B cell (primary cell): ENCODE measurements at regions not wholly inside any gene's neighbourhood (a gene's known extent, or its start where the extent isn't known, plus 50 kb on each side); places are given as distances from the start of the nearest gene placed in this dataset.

Experiments
- ATAC-seq: fragments of 200-7000 bp; cut with Tn5 transposase; one replicate; pipeline ENCODE4 v1.10.0; 2021; ENCODE audit warnings: low read depth, mild to moderate bottlenecking, moderate number of reproducible peaks, moderate library complexity
- CTCF ChIA-PET: fragments of 350-600 bp; sonication (Branson Sonifier 250); formaldehyde crosslinking; loops from one replicate; lab custom pipeline; 2021; ENCODE audit warnings: antibody characterized with exemption, inconsistent platforms; lab: Charles Lee
- POLR2A ChIA-PET: fragments of 350-600 bp; sonication (Branson Sonifier 250); formaldehyde crosslinking; loops from one replicate; lab custom pipeline; 2021; ENCODE audit warnings: antibody characterized with exemption; lab: Charles Lee
- DNase-seq: peaks from one replicate; pipeline ENCODE4 v3.0.0; 2013
- H2AFZ ChIP-seq: 2 replicates; pipeline ENCODE4 v1.6.1; 2012; ENCODE audit warnings: mild to moderate bottlenecking, low read depth, low read length; ENCODE audit not compliant: insufficient read depth, poor library complexity, severe bottlenecking
- H3K27ac ChIP-seq, 2 donors: 1 replicate in 1 of 2; 2 replicates in 1 of 2; pipeline ENCODE4 v1.5.1; 2012 to 2013; ENCODE audit warnings: low read length in 2 of 2, mild to moderate bottlenecking in 2 of 2, moderate library complexity in 1 of 2
- H3K27me3 ChIP-seq, 4 experiments: fragments of 200-600 bp in 1 of 4; sonication (generic) in 1 of 4; replicated peaks in 1 of 4; 1 replicate in 2 of 4; 2 replicates in 2 of 4; pipeline versions ENCODE4 v1.6.1 to v1.7.0; 2013 to 2016; ENCODE audit warnings: low read length in 3 of 4, mild to moderate bottlenecking in 2 of 4, mixed read lengths in 1 of 4, moderate library complexity in 1 of 4; ENCODE audit not compliant: insufficient read depth in 4 of 4, control insufficient read depth in 3 of 4; ENCODE audit errors: control extremely low read depth in 1 of 4
- H3K36me3 ChIP-seq, 2 experiments: replicated peaks in 1 of 2; 1 replicate in 1 of 2; 2 replicates in 1 of 2; pipeline versions ENCODE4 v1.6.1 to v1.7.1; 2013; ENCODE audit warnings: low read length in 1 of 2; ENCODE audit not compliant: insufficient read depth in 2 of 2, control insufficient read depth in 1 of 2; ENCODE audit errors: control extremely low read depth in 1 of 2, extremely low read depth in 1 of 2
- H3K4me1 ChIP-seq, 2 donors: fragments of 200-600 bp in 1 of 2; sonication (generic) in 1 of 2; 1 replicate in 1 of 2; 2 replicates in 1 of 2; pipeline versions ENCODE4 v1.5.1 to v1.6.1; 2013 to 2017; ENCODE audit warnings: low read length in 2 of 2; ENCODE audit not compliant: control insufficient read depth in 2 of 2, insufficient read depth in 2 of 2
- H3K4me2 ChIP-seq: replicated peaks from 2 replicates; pipeline ENCODE3; 2012; ENCODE audit warnings: mild to moderate bottlenecking, low read depth, low read length; ENCODE audit not compliant: poor library complexity, severe bottlenecking
- H3K4me3 ChIP-seq, 5 experiments: fragments of 200-600 bp in 1 of 5; sonication (generic) in 1 of 5; 1 replicate in 3 of 5; 2 replicates in 2 of 5; pipeline versions ENCODE4 v1.5.1 to v1.7.0; 2011 to 2016; ENCODE audit warnings: low read length in 4 of 5, mild to moderate bottlenecking in 4 of 5, low read depth in 2 of 5, control low read depth in 1 of 5, moderate library complexity in 1 of 5; ENCODE audit not compliant: insufficient read depth in 1 of 5; ENCODE audit errors: control extremely low read depth in 1 of 5, extremely low read depth in 1 of 5
- H3K79me2 ChIP-seq: fragments of 200-600 bp; sonication (generic); one replicate; pipeline ENCODE4 v1.6.0; 2016; ENCODE audit warnings: low read length; ENCODE audit not compliant: control insufficient read depth, insufficient read depth
- H3K9ac ChIP-seq: fragments of 200-600 bp; sonication (generic); 2 replicates; pipeline ENCODE4 v1.6.1; 2017; ENCODE audit warnings: mild to moderate bottlenecking, low read length, moderate library complexity
- H3K9me3 ChIP-seq, 3 donors: one replicate each; pipeline versions ENCODE4 v1.6.1 to v1.7.1; 2013; ENCODE audit warnings: low read length in 2 of 3; ENCODE audit not compliant: control insufficient read depth in 2 of 3, insufficient read depth in 1 of 3; ENCODE audit errors: control extremely low read depth in 1 of 3
- H4K20me1 ChIP-seq: 2 replicates; pipeline ENCODE4 v1.6.0; 2012; ENCODE audit warnings: mild to moderate bottlenecking, low read length; ENCODE audit not compliant: insufficient read depth, control insufficient read depth, poor library complexity, severe bottlenecking
- H3K27ac Mint-ChIP-seq: one replicate; pipeline ENCODE4 v1.8.0; 2021; ENCODE audit warnings: mixed read lengths
- H3K27me3 Mint-ChIP-seq: one replicate; pipeline ENCODE4 v1.8.0; 2021; ENCODE audit warnings: mixed read lengths
- H3K4me1 Mint-ChIP-seq: one replicate; pipeline ENCODE4 v1.8.0; 2021; ENCODE audit warnings: mixed read lengths
- H3K4me3 Mint-ChIP-seq: one replicate; pipeline ENCODE4 v1.8.0; 2021; ENCODE audit warnings: mixed read lengths
- H3K9me3 Mint-ChIP-seq: one replicate; pipeline ENCODE4 v1.8.0; 2022; ENCODE audit warnings: mixed read lengths; ENCODE audit not compliant: insufficient read depth
- EZH2 ChIP-seq: IDR thresholded peaks from 2 replicates; pipeline ENCODE4 v1.6.1; 2012; ENCODE audit warnings: borderline replicate concordance, low read depth, mild to moderate bottlenecking, moderate library complexity, low read length; ENCODE audit not compliant: insufficient read depth, poor library complexity, severe bottlenecking
- WGBS: methylation state at CpG from one replicate; pipeline ENCODE4 v1.1.5; 2013; ENCODE audit warnings: missing lambda C conversion rate; ENCODE audit not compliant: insufficient coverage; 5-methylcytosine and 5-hydroxymethylcytosine counted together
- intact Hi-C: fragments of 100-400 bp; cut with micrococcal nuclease; formaldehyde crosslinking; loops from one replicate; pipeline ENCODE4 v1.10.0; 2022
- TF ChIP-seq, protein P1 (sequence below): fragments of 200-600 bp; IDR thresholded peaks from one replicate; pipeline ENCODE4 v1.8.0; 2022; ENCODE audit warnings: antibody characterized with exemption, mild to moderate bottlenecking

- POLR2A ChIA-PET = no interaction called here
- Mint-ChIP-seq H3K27me3 (peaks cover 13% of the 10 kb centered on the region), H3K4me3 (no peak overlapping the region), H3K4me1 (no peaks in the 10 kb centered on the region), H3K27ac (no peak overlapping the region), H3K9me3 (no peaks in the 10 kb centered on the region)
- Histone ChIP-seq H3K9ac (no peak overlapping the region), H3K9me3 (peaks cover 1 to 6% (median 2%) of the 10 kb centered on the region in 3 donors), H3K27me3 (no peaks in the 10 kb centered on the region), H3K79me2 (no peaks in the 10 kb centered on the region), H3K36me3 (no peaks in the 10 kb centered on the region), H3K4me2 (no peak overlapping the region), H3K4me1 (no peaks in the 10 kb centered on the region), H3K4me3 (no peak overlapping the region), H2AFZ (no peak overlapping the region), H4K20me1 (no peaks in the 10 kb centered on the region), H3K27ac (no peak overlapping the region)
- WGBS = 100% methylated on average over 1 of the region's 3 CpGs
- intact Hi-C loops = no loop called here
- DNase-seq = no peak
- CTCF ChIA-PET = no interaction called here
- TF ChIP-seq, protein P1, sequence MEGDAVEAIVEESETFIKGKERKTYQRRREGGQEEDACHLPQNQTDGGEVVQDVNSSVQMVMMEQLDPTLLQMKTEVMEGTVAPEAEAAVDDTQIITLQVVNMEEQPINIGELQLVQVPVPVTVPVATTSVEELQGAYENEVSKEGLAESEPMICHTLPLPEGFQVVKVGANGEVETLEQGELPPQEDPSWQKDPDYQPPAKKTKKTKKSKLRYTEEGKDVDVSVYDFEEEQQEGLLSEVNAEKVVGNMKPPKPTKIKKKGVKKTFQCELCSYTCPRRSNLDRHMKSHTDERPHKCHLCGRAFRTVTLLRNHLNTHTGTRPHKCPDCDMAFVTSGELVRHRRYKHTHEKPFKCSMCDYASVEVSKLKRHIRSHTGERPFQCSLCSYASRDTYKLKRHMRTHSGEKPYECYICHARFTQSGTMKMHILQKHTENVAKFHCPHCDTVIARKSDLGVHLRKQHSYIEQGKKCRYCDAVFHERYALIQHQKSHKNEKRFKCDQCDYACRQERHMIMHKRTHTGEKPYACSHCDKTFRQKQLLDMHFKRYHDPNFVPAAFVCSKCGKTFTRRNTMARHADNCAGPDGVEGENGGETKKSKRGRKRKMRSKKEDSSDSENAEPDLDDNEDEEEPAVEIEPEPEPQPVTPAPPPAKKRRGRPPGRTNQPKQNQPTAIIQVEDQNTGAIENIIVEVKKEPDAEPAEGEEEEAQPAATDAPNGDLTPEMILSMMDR = no peak
- TF ChIP-seq EZH2 = no peak
- no peak for ATAC-seq
These were observed 329.2 kb downstream of the HS3ST3B1 start for GRCh38 chr17:14630046-14630445.

DNA sequence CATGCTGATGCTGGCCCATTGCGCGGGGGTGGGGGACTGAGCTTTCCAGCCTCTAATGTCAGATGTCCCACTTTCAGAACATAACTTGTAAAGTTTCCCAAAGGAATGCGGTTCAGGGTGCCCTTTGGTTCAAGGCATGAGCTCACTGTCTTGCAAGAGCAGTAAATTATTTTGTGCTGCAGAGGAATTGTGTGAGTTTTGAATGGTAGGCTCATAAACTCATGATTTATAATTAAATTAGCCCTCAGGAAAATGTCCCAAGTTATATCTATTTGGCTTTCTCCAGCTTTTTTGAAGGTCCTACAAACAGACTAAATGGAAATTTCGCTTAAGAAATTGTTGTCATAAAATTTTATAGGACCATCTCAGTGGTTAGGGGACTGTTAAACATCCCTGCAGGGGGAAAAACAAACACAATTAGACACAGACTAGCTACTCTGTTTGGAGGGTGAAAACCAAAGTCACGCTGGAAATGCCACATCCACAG is 321.8 kb downstream of the HS3ST3B1 start:
- WGBS = 100% methylated on average over 2 of the region's 5 CpGs
- intact Hi-C loops = no loop called here
- ChIA-PET CTCF (no interaction called here), POLR2A (no interaction called here)
- H3K27ac ChIP-seq = no peak overlapping the region
- H3K4me1 ChIP-seq = no peaks in the 10 kb centered on the region
- no peak overlapping the region for H3K9ac ChIP-seq
- no peak overlapping the region for H3K4me2 ChIP-seq
- no peaks in the 10 kb centered on the region for H3K9me3 ChIP-seq
- H3K27ac Mint-ChIP-seq = no peak overlapping the region
- ATAC-seq (no peak), DNase-seq (no peak)
- H3K27me3 ChIP-seq = no peaks in the 10 kb centered on the region
- TF ChIP-seq, protein P1 = no peak
- TF ChIP-seq EZH2 = no peak
- no peaks in the 10 kb centered on the region for H3K4me1 Mint-ChIP-seq
- peaks cover 27% of the 10 kb centered on the region for H3K27me3 Mint-ChIP-seq
- no peak overlapping the region for H3K4me3 ChIP-seq
- H3K4me3 Mint-ChIP-seq = no peak overlapping the region
- no peak overlapping the region for H2AFZ ChIP-seq
- H3K9me3 Mint-ChIP-seq = no peaks in the 10 kb centered on the region
- H3K79me2 ChIP-seq = no peaks in the 10 kb centered on the region
- no peaks in the 10 kb centered on the region for H3K36me3 ChIP-seq
- no peaks in the 10 kb centered on the region for H4K20me1 ChIP-seq
